K562 (cell line): ENCODE measurements at regions not wholly inside any gene's neighbourhood (a gene's known extent, or its start where the extent isn't known, plus 50 kb on each side); places are given as distances from the start of the nearest gene placed in this dataset.

ENCODE experiments used
- CTCF ChIP-seq, 3 experiments: IDR thresholded peaks in 2 of 3; conservative IDR thresholded peaks in 1 of 3; 2 replicates each; pipeline ENCODE4 v1.5.1; 2011 to 2012; ENCODE audit warnings: low read length in 3 of 3, mild to moderate bottlenecking in 3 of 3, control low read depth in 2 of 3, improper control_type of control experiment in 1 of 3, inconsistent platforms in 1 of 3, low read depth in 1 of 3, mixed read lengths in 1 of 3, moderate library complexity in 1 of 3; ENCODE audit not compliant: insufficient read depth in 2 of 3
- YY1 ChIP-seq, 3 experiments: IDR thresholded peaks; 2 replicates each; pipeline ENCODE4 v1.6.1; 2011; ENCODE audit warnings: low read length in 2 of 3, mild to moderate bottlenecking in 2 of 3, moderate library complexity in 2 of 3, borderline replicate concordance in 1 of 3, control low read depth in 1 of 3, low read depth in 1 of 3; ENCODE audit not compliant: insufficient read depth in 3 of 3, insufficient replicate concordance in 2 of 3, control insufficient read depth in 1 of 3, insufficient read length in 1 of 3; ENCODE audit errors: extremely low read depth in 1 of 3

- no peak for TF ChIP-seq CTCF (IDR thresholded peaks at IDR 0.05 in 2 of 3, conservative IDR thresholded peaks at IDR 0.05 in 1 of 3; ENCODE audit: insufficient read depth in 2 of 3, low read depth in 1 of 3, low read length in 3 of 3)
- TF ChIP-seq YY1 (IDR thresholded peaks at IDR 0.05; ENCODE audit: borderline replicate concordance in 1 of 3, control insufficient read depth in 1 of 3, extremely low read depth in 1 of 3, insufficient read depth in 3 of 3, insufficient read length in 1 of 3, insufficient replicate concordance in 2 of 3, low read depth in 1 of 3, low read length in 2 of 3): no peak
Measured at GRCh38 chr10:89954061-89954460, 252.7 kb downstream of the KIF20B start.
